ENCODE measurements at regions not wholly inside any gene's neighbourhood (a gene's known extent, or its start where the extent isn't known, plus 50 kb on each side); places are given as distances from the start of the nearest gene placed in this dataset.

- DNase-seq, result no peak
Measured at GRCh38 chr2:176388861-176389260, 119.6 kb downstream of the MTX2 start.

GRCh38 chr2:176390276-176391147, 121.3 kb downstream of the MTX2 start:
- no peak for DNase-seq

GRCh38 chr2:176391148-176391419, 121.8 kb downstream of the MTX2 start:
- DNase-seq, result no peak

- no peak for DNase-seq
Measured at GRCh38 chr2:176392249-176392648, 123.0 kb downstream of the MTX2 start.

GRCh38 chr2:176392744-176393414, 123.6 kb downstream of the MTX2 start:
- no peak for DNase-seq

GRCh38 chr2:176395273-176395854, 126.1 kb downstream of the MTX2 start:
- DNase-seq, result no peak

GRCh38 chr2:176398243-176399073, 129.2 kb downstream of the MTX2 start:
- no peak for DNase-seq

GRCh38 chr2:176399074-176399598, 129.9 kb downstream of the MTX2 start:
- no peak for DNase-seq

GRCh38 chr2:176405477-176405876, 136.2 kb downstream of the MTX2 start:
- DNase-seq, result no peak

- DNase-seq, result no peak
Measured at GRCh38 chr2:176407706-176408105, 138.5 kb downstream of the MTX2 start.

- DNase-seq, result no peak
Measured at GRCh38 chr2:176409671-176410070, 140.4 kb downstream of the MTX2 start.

GRCh38 chr2:176412136-176412535, 142.9 kb downstream of the MTX2 start:
- no peak for DNase-seq

GRCh38 chr2:176413786-176414185, 144.5 kb downstream of the MTX2 start:
- no peak for DNase-seq

- no peak for DNase-seq
Measured at GRCh38 chr2:176414641-176415040, 145.4 kb downstream of the MTX2 start.

GRCh38 chr2:176415174-176415895, 146.1 kb downstream of the MTX2 start:
- no peak for DNase-seq

- no peak for DNase-seq
Measured at GRCh38 chr2:176415937-176416499, 146.8 kb downstream of the MTX2 start.

GRCh38 chr2:176418768-176419167, 149.5 kb downstream of the MTX2 start:
- no peak for DNase-seq

- DNase-seq, result no peak
Measured at GRCh38 chr2:176419591-176420071, 150.4 kb downstream of the MTX2 start.

- no peak for DNase-seq
Measured at GRCh38 chr2:176421297-176422050, 152.2 kb downstream of the MTX2 start.

- DNase-seq, result no peak
Measured at GRCh38 chr2:176423819-176424218, 154.6 kb downstream of the MTX2 start.

- DNase-seq, result no peak
Measured at GRCh38 chr2:176424746-176425145, 155.5 kb downstream of the MTX2 start.
